HCT116 (cell line): ENCODE measurements at regions not wholly inside any gene's neighbourhood (a gene's known extent, or its start where the extent isn't known, plus 50 kb on each side); places are given as distances from the start of the nearest gene placed in this dataset.
A peak's percentile ranks its signal among the peaks of the same experiment; 100 is the strongest.

ENCODE experiments used
- ATAC-seq: fragments of 200-7000 bp; cut with Tn5 transposase; 2 replicates; pipeline ENCODE4 v1.9.1; 2020; ENCODE audit warnings: mild to moderate bottlenecking, moderate library complexity
- BruUV-seq: library from RNA; stranded (reverse); fragments of 400-500 nt; replicated peaks from 2 replicates; lab custom pipeline; 2021; lab: Mats Ljungman, UMichigan
- CTCF ChIA-PET: fragments of 300-600 bp; sonication (Branson Sonifier 250); formaldehyde crosslinking; loops from one replicate; lab custom pipeline; 2021; ENCODE audit warnings: antibody characterized with exemption; lab: Charles Lee
- POLR2A ChIA-PET: fragments of 300-600, 350-600 bp; sonication (Branson Sonifier 250); formaldehyde crosslinking; loops from one replicate; lab custom pipeline; 2021; ENCODE audit warnings: antibody characterized with exemption; lab: Charles Lee
- RAD21 ChIA-PET, 2 experiments: fragments of 300-600 bp; sonication (Branson Sonifier 250); formaldehyde crosslinking; loops; one replicate each; lab custom pipeline; 2023; ENCODE audit warnings: low total read pairs in 2 of 2; ENCODE audit not compliant: uncharacterized antibody in 2 of 2, unreplicated experiment in 2 of 2, low non-redundant PET in 1 of 2; lab: Charles Lee
- DNase-seq: peaks from one replicate; pipeline ENCODE4 v3.0.0-alpha.2; 2010; ENCODE audit warnings: low read depth, low spot score
- H2AFZ ChIP-seq: fragments of 200-600 bp; shearing (Covaris generic), sonication (generic); 2 replicates; pipeline ENCODE4 v1.6.1; 2017; ENCODE audit warnings: low read depth, mixed run types, mixed read lengths, antibody characterized with exemption, low read length; ENCODE audit not compliant: poor library complexity, severe bottlenecking
- H3K27ac ChIP-seq: 2 replicates; pipeline ENCODE4 v1.5.1; 2012; ENCODE audit warnings: low read depth, low read length
- H3K27me3 ChIP-seq: fragments of 200-600 bp; sonication (generic); 2 replicates; pipeline ENCODE4 v1.6.1; 2016; ENCODE audit warnings: mixed run types, low read length, mixed read lengths; ENCODE audit not compliant: insufficient read depth
- H3K36me3 ChIP-seq, 2 experiments: fragments of 200-500 bp in 1 of 2; fragments of 200-600 bp in 1 of 2; sonication (Bioruptor generic) in 1 of 2; sonication (generic) in 1 of 2; 2 replicates each; pipeline versions ENCODE4 v1.5.1 to v1.6.1; 2014 to 2016; ENCODE audit warnings: low read length in 2 of 2, inconsistent platforms in 1 of 2, mixed read lengths in 1 of 2, mixed run types in 1 of 2; ENCODE audit not compliant: insufficient read depth in 2 of 2, control insufficient read depth in 1 of 2
- H3K4me1 ChIP-seq, 2 experiments: fragments of 200-600 bp in 1 of 2; sonication (generic) in 1 of 2; 2 replicates each; pipeline versions ENCODE4 v1.5.1 to v1.6.1; 2012 to 2017; ENCODE audit warnings: low read length in 2 of 2, inconsistent platforms in 1 of 2, mild to moderate bottlenecking in 1 of 2, mixed read lengths in 1 of 2, mixed run types in 1 of 2, moderate library complexity in 1 of 2; ENCODE audit not compliant: insufficient read depth in 2 of 2, control insufficient read depth in 1 of 2
- H3K4me2 ChIP-seq: fragments of 200-600 bp; sonication (generic); 2 replicates; pipeline ENCODE4 v1.6.1; 2017; ENCODE audit warnings: mixed run types, low read length, mixed read lengths
- H3K4me3 ChIP-seq, 2 experiments: fragments of 200-600 bp in 1 of 2; sonication (generic) in 1 of 2; replicated peaks in 1 of 2; 2 replicates each; pipeline ENCODE4 v1.5.1; 2011 to 2016; ENCODE audit warnings: low read length in 2 of 2, control low read depth in 1 of 2, low read depth in 1 of 2, mild to moderate bottlenecking in 1 of 2, mixed read lengths in 1 of 2, mixed run types in 1 of 2
- H3K79me2 ChIP-seq: fragments of 200-600 bp; sonication (generic); 2 replicates; pipeline ENCODE4 v1.6.1; 2017; ENCODE audit warnings: mild to moderate bottlenecking, mixed run types, low read length, moderate library complexity, mixed read lengths; ENCODE audit not compliant: insufficient read depth
- H3K9ac ChIP-seq: fragments of 200-600 bp; sonication (generic); 2 replicates; pipeline ENCODE4 v1.6.1; 2016; ENCODE audit warnings: low read length, mixed read lengths
- H3K9me2 ChIP-seq: fragments of 200-600 bp; sonication (generic), shearing (Covaris generic); 2 replicates; pipeline ENCODE4 v1.6.1; 2017; ENCODE audit warnings: mixed run types, mild to moderate bottlenecking, moderate library complexity; ENCODE audit not compliant: insufficient read depth
- H3K9me3 ChIP-seq, 2 experiments: fragments of 200-500 bp in 1 of 2; fragments of 200-600 bp in 1 of 2; sonication (Bioruptor generic) in 1 of 2; sonication (generic) in 1 of 2; 2 replicates each; pipeline ENCODE4 v1.6.1; 2014 to 2017; ENCODE audit warnings: low read length in 2 of 2, mixed read lengths in 2 of 2, inconsistent platforms in 1 of 2, low read depth in 1 of 2, mild to moderate bottlenecking in 1 of 2, mixed run types in 1 of 2, moderate library complexity in 1 of 2; ENCODE audit not compliant: control insufficient read depth in 1 of 2, insufficient read depth in 1 of 2
- H4K20me1 ChIP-seq: fragments of 200-600 bp; sonication (generic), shearing (Covaris generic); 2 replicates; pipeline ENCODE4 v1.6.1; 2017; ENCODE audit warnings: mixed run types, mild to moderate bottlenecking, moderate library complexity; ENCODE audit not compliant: insufficient read depth
- CBX3 ChIP-seq: IDR thresholded peaks from 2 replicates; pipeline ENCODE4 v1.6.1; 2012; ENCODE audit warnings: low read depth
- CEBPB ChIP-seq: IDR thresholded peaks from 2 replicates; pipeline ENCODE4 v1.6.1; 2012; ENCODE audit warnings: low read depth
- ELF1 ChIP-seq: IDR thresholded peaks from 2 replicates; pipeline ENCODE4 v1.6.1; 2012; ENCODE audit warnings: low read depth, borderline replicate concordance
- EZH2 ChIP-seq: fragments of 200-600 bp; sonication (generic); IDR thresholded peaks from 2 replicates; pipeline ENCODE4 v1.6.1; 2017; ENCODE audit warnings: antibody characterized with exemption, mixed run types
- EZH2phosphoT487 ChIP-seq: fragments of 200-600 bp; IDR thresholded peaks from 2 replicates; pipeline ENCODE4 v1.6.1; 2018; ENCODE audit warnings: antibody characterized with exemption, borderline replicate concordance
- FOSL1 ChIP-seq: IDR thresholded peaks from 2 replicates; pipeline ENCODE4 v1.6.1; 2012; ENCODE audit warnings: low read depth
- JUND ChIP-seq: IDR thresholded peaks from 2 replicates; pipeline ENCODE4 v1.6.1; 2012
- POLR2A ChIP-seq: IDR thresholded peaks from 2 replicates; pipeline ENCODE4 v1.7.0; 2011; ENCODE audit warnings: borderline replicate concordance; ENCODE audit not compliant: insufficient read depth, insufficient read length; ENCODE audit errors: extremely low read depth
- POLR2AphosphoS5 ChIP-seq: IDR thresholded peaks from 2 replicates; pipeline ENCODE4 v1.6.1; 2011; ENCODE audit warnings: mild to moderate bottlenecking, low read depth, low read length, moderate library complexity
- RAD21 ChIP-seq: IDR thresholded peaks from 2 replicates; pipeline ENCODE4 v1.6.1; 2012; ENCODE audit warnings: low read depth, mild to moderate bottlenecking
- SP1 ChIP-seq: IDR thresholded peaks from 2 replicates; pipeline ENCODE4 v1.6.1; 2012; ENCODE audit warnings: low read depth
- SRF ChIP-seq: IDR thresholded peaks from 2 replicates; pipeline ENCODE4 v1.6.1; 2012; ENCODE audit warnings: low read depth
- YY1 ChIP-seq: IDR thresholded peaks from 2 replicates; pipeline ENCODE4 v1.6.1; 2011; ENCODE audit warnings: low read length, low read depth, moderate library complexity, mild to moderate bottlenecking; ENCODE audit not compliant: insufficient replicate concordance; ENCODE audit errors: extremely low read depth
- ZBTB33 ChIP-seq: IDR thresholded peaks from 2 replicates; pipeline ENCODE4 v1.6.1; 2011; ENCODE audit warnings: mild to moderate bottlenecking, low read length, moderate library complexity; ENCODE audit not compliant: insufficient replicate concordance; ENCODE audit errors: extremely low read depth
- ZFX ChIP-seq: fragments of 450-650 bp; IDR thresholded peaks from 2 replicates; pipeline ENCODE4 v1.6.1; 2017
- ZNF274 ChIP-seq: fragments of 200-500 bp; sonication (Bioruptor generic); IDR thresholded peaks from 2 replicates; pipeline ENCODE4 v1.6.1; 2014; ENCODE audit warnings: mild to moderate bottlenecking, low read depth, low read length, inconsistent platforms
- intact Hi-C: fragments of 100-400 bp; cut with micrococcal nuclease; formaldehyde crosslinking; loops from 2 replicates; pipeline ENCODE4 v1.10.0; 2022
- TF ChIP-seq, protein P1 (sequence below): IDR thresholded peaks from 2 replicates; pipeline ENCODE4 v1.6.1; 2012; ENCODE audit warnings: low read depth
- TF ChIP-seq, protein P2 (sequence below), 3 experiments: fragments of 200-600 bp in 1 of 3; sonication (generic) in 1 of 3; IDR thresholded peaks in 2 of 3; conservative IDR thresholded peaks in 1 of 3; 2 replicates each; pipeline ENCODE4 v1.5.1; 2012 to 2017; ENCODE audit warnings: low read depth in 2 of 3, low read length in 2 of 3, antibody characterized with exemption in 1 of 3, borderline replicate concordance in 1 of 3, control low read depth in 1 of 3, mild to moderate bottlenecking in 1 of 3, mixed read lengths in 1 of 3, mixed run types in 1 of 3, moderate library complexity in 1 of 3; ENCODE audit not compliant: insufficient read depth in 1 of 3
- TF ChIP-seq, protein P3 (sequence below): IDR thresholded peaks from 2 replicates; pipeline ENCODE4 v1.6.1; 2012

- ATAC-seq (no peak), DNase-seq (no peak)
- Histone ChIP-seq H4K20me1 (no peaks in the 10 kb centered on the region), H2AFZ (no peak overlapping the region), H3K9ac (0 out of 2 replicates have a peak overlapping the region, but pooled peaks have one; percentile 60), H3K4me1 (peaks cover 34 to 39% of the 10 kb centered on the region in 2 experiments), H3K36me3 (no peaks in the 10 kb centered on the region), H3K79me2 (no peaks in the 10 kb centered on the region), H3K27me3 (no peaks in the 10 kb centered on the region), H3K4me2 (no peak overlapping the region), H3K4me3 (no peak overlapping the region), H3K9me2 (no peaks in the 10 kb centered on the region), H3K27ac (no peak overlapping the region; the same call in 1 of the 2 replicates), H3K9me3 (no peaks in the 10 kb centered on the region)
- ChIA-PET POLR2A (no interaction called here), CTCF (interaction anchor here (0.7 to 1.4 kb wide), 2 partner anchors 22 to 98 kb away, joined by 3 to 10 read pairs; no protein-coding TSS in a partner anchor), RAD21 (interaction anchor here in 1 of 2 experiments (0.8 kb wide), 1 partner anchor 41 kb away, joined by 3 read pairs; no protein-coding TSS in a partner anchor)
- no TSS peak for BruUV-seq
- intact Hi-C loops = no loop called here
- TF ChIP-seq CEBPB (no peak), RAD21 (no peak), YY1 (no peak), SRF (no peak), ZFX (no peak), ELF1 (no peak), POLR2A (no peak), EZH2 (no peak), ZNF274 (no peak), ZBTB33 (no peak), POLR2AphosphoS5 (no peak), SP1 (no peak), FOSL1 (no peak), JUND (no peak), CBX3 (no peak), EZH2phosphoT487 (no peak)
- TF ChIP-seq, protein P1, sequence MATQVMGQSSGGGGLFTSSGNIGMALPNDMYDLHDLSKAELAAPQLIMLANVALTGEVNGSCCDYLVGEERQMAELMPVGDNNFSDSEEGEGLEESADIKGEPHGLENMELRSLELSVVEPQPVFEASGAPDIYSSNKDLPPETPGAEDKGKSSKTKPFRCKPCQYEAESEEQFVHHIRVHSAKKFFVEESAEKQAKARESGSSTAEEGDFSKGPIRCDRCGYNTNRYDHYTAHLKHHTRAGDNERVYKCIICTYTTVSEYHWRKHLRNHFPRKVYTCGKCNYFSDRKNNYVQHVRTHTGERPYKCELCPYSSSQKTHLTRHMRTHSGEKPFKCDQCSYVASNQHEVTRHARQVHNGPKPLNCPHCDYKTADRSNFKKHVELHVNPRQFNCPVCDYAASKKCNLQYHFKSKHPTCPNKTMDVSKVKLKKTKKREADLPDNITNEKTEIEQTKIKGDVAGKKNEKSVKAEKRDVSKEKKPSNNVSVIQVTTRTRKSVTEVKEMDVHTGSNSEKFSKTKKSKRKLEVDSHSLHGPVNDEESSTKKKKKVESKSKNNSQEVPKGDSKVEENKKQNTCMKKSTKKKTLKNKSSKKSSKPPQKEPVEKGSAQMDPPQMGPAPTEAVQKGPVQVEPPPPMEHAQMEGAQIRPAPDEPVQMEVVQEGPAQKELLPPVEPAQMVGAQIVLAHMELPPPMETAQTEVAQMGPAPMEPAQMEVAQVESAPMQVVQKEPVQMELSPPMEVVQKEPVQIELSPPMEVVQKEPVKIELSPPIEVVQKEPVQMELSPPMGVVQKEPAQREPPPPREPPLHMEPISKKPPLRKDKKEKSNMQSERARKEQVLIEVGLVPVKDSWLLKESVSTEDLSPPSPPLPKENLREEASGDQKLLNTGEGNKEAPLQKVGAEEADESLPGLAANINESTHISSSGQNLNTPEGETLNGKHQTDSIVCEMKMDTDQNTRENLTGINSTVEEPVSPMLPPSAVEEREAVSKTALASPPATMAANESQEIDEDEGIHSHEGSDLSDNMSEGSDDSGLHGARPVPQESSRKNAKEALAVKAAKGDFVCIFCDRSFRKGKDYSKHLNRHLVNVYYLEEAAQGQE = no peak
- TF ChIP-seq, protein P2, sequence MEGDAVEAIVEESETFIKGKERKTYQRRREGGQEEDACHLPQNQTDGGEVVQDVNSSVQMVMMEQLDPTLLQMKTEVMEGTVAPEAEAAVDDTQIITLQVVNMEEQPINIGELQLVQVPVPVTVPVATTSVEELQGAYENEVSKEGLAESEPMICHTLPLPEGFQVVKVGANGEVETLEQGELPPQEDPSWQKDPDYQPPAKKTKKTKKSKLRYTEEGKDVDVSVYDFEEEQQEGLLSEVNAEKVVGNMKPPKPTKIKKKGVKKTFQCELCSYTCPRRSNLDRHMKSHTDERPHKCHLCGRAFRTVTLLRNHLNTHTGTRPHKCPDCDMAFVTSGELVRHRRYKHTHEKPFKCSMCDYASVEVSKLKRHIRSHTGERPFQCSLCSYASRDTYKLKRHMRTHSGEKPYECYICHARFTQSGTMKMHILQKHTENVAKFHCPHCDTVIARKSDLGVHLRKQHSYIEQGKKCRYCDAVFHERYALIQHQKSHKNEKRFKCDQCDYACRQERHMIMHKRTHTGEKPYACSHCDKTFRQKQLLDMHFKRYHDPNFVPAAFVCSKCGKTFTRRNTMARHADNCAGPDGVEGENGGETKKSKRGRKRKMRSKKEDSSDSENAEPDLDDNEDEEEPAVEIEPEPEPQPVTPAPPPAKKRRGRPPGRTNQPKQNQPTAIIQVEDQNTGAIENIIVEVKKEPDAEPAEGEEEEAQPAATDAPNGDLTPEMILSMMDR (IDR thresholded peaks at IDR 0.05 in 2 of 3, conservative IDR thresholded peaks at IDR 0.05 in 1 of 3; ENCODE audit: borderline replicate concordance in 1 of 3, insufficient read depth in 1 of 3, low read depth in 2 of 3, low read length in 2 of 3) = no peak
- TF ChIP-seq, protein P3, sequence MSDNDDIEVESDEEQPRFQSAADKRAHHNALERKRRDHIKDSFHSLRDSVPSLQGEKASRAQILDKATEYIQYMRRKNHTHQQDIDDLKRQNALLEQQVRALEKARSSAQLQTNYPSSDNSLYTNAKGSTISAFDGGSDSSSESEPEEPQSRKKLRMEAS = no peak
These were observed 99.9 kb upstream of the GSE1 start for GRCh38 chr16:85513180-85513579.
